Activated T-cell treated with anti-CD3 and anti-CD28 coated beads for 1 hour (primary cell): ENCODE measurements at regions not wholly inside any gene's neighbourhood (a gene's known extent, or its start where the extent isn't known, plus 50 kb on each side); places are given as distances from the start of the nearest gene placed in this dataset.
"Not testable (repeated sequence)": the region's sequence is repeated elsewhere in the genome, so short reads cannot be mapped to it uniquely, and the experiment has no call there.

Experiments used
- DNase-seq: peaks from one replicate; pipeline ENCODE4 v3.0.0-alpha.2; 2020; ENCODE audit warnings: low read depth

- DNase-seq, result no peak
These were observed 79.5 kb upstream of the RALGAPA2 start for GRCh38 chr20:20791664-20792568.

DNA sequence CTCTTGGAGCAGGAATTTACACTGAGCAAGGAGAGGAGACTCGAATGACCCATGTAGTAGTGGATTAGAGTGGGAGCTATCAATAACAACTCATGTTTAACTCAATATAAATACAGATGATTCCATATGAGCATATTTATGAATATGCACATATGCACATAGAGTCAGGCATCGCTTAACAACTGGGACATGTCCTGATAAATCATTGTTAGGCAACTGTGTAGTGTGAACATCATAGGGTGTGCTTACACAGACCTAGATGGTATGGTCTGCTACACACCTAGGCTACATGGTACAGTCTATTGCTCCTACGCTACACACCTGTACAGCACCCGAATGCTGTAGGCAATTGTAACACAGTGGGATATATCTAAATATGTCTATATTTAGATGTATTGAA is 75.9 kb upstream of the RALGAPA2 start:
- no peak for DNase-seq

DNA sequence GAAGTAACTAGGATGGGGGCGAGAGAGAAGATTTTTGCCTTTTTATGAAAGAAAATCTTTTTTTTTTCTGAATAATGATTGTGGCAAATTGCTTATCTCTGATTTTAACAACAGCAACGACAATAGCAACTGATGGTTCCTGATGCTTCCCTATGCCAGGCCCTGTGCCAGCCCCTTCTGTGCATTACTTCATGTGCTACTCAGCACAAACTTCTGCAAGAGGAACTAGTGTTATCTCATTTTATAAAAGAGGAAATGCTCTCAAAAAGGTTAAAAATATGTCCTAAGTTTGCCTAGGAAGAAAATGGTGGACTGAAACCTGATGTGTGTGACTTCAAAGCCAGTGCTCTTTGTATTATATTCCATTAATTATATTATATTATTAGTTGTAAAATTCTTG is 74.0 kb upstream of the RALGAPA2 start:
- no peak for DNase-seq

DNA sequence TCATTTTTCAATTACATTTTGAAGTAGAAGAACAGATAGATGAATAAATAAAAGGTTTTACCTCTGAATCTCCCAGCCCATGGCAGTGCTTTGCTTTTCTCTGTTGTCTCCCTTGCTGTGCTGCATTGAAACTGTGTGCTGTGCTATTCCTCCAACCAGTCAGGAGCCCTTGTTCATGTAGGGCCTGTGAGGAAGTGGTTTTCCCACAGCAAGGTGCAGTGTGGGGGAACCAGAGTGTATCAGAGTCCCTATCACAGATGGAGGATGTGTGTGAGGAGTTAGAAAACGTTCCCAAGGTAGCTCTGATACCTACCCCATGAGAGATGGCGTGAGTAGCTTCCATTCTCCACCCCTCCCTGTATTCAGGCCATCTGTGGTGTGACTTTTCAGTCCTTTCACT is 72.8 kb upstream of the RALGAPA2 start:
- DNase-seq, result no peak

DNA sequence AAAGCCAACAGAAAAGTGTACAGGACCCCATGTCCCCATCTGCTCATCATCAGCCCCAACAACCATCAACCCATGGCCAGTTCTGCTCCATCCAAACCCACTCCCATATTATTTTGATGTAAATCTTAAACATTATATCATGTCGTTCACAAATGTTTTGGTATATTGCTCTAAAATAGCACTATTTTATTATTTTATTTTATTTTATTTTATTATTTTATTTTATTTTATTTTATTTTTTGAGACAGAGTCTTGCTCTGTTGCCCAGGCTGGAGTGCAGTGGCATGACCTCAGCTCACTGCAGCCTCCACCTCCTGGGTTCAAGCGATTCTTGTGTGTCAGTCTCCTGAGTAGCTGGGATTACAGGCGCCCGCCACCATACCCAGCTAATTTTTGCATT is 72.0 kb upstream of the RALGAPA2 start:
- DNase-seq, result not testable (repeated sequence)

- DNase-seq, result no peak
These were observed 71.0 kb upstream of the RALGAPA2 start for GRCh38 chr20:20783450-20783849.

DNA sequence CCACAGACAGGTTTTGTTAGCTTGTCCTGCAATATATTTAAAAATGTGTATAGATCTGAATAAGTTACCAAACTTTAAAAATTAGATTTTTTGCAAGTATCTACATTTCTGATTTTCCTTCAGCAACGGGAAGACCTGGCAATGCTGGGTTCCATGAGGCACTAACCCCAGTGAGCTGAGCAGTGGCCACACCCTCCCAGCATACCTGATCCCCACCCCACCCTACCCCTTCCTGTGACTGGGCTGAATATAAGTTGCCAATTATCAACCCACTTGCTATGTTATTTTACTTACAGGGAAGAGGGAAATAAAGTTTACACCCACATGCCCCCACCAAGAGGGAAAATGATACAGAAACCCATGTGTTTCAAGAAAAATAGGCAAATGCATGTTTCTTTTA is 70.3 kb upstream of the RALGAPA2 start:
- no peak for DNase-seq

GRCh38 chr20:20782231-20782630 is 69.8 kb upstream of the RALGAPA2 start:
- DNase-seq, result no peak

DNA sequence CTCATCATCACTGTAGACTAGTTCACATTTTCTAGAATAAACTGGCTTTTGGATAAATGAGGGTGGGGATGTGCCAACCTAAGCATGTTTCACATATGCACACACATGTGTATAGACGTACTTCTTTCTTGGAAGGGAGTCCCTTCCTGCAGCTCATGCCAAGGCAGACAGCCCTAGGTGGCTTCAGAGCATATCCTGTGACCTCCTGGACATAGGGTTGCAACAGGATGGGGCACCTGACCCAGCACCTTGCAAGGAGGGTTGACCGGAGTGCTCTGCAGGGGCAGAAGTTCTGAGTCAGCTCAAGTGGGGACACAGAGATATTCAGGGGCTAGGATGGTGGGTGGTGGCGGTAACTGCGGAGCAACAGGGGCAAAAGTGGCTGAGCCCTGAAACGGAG is 68.6 kb upstream of the RALGAPA2 start:
- DNase-seq, result no peak

GRCh38 chr20:20780127-20780824 is 67.8 kb upstream of the RALGAPA2 start:
- DNase-seq, result no peak

DNA sequence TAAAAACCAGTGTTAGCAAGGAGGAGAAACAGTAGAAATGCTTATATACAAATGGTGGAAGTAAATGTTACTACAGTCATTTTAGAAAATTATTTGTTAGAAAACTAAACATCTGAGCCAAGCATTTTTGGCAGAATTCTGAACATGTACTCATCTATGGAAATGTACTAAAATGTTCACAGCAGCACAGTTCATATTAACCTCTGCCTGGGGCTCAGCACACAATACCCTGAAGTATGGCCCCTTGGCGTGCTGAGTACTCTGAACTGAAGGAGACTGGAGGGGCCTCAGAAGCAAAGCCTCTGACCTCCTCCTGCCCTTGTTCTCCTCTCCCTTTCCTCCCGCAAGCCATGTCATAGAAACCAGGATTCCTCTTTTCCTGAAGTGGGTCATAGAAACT is 66.2 kb upstream of the RALGAPA2 start:
- no peak for DNase-seq

DNA sequence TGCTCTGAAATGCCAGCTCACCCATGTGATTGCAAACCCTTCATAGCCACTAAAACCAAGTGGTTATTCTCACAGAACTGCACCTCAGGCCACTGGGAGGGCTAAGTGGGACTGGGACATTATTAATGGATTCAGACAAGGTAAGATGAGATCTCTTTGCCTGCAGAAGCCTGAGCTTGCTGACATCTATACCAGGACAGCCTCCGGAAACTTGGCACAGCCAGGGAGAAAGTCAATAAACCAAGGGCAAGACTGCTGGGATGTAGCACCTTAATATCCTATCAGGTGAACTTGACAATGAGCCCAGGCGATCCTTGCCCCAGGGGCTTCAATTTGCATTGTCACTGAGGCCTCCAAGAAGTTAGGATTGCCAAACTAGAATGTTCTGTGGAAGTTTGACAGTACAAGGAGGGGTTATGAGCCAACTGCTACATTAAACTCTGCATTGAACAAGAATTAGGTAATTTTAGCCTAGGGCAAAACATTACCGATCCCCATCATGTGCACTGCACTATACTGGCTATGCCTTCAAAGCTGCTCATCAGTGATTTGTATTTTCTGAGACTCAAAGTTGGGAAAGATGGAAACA is 60.1 kb upstream of the RALGAPA2 start:
- DNase-seq, result no peak

- no peak for DNase-seq
These were observed 55.9 kb upstream of the RALGAPA2 start for GRCh38 chr20:20768202-20768815.

GRCh38 chr20:20765696-20766365 is 53.4 kb upstream of the RALGAPA2 start:
- no peak for DNase-seq

GRCh38 chr20:20763650-20764049 is 51.2 kb upstream of the RALGAPA2 start:
- DNase-seq, result no peak
